ENCODE measurements at regions not wholly inside any gene's neighbourhood (a gene's known extent, or its start where the extent isn't known, plus 50 kb on each side); places are given as distances from the start of the nearest gene placed in this dataset.

GRCh38 chr10:131555406-131555805 lies 243.9 kb upstream of the TCERG1L start:
- TF ChIP-seq CTCF (IDR thresholded peaks at IDR 0.05 in 2 of 3, conservative IDR thresholded peaks at IDR 0.05 in 1 of 3; ENCODE audit: control insufficient read depth in 2 of 3, extremely low read depth in 1 of 3, insufficient read depth in 1 of 3, low read depth in 3 of 3, low read length in 3 of 3) = no peak
- TF ChIP-seq EZH2 (IDR thresholded peaks at IDR 0.05; ENCODE audit: borderline replicate concordance, control insufficient read depth, low read depth, low read length) = no peak
